ENCODE measurements at regions not wholly inside any gene's neighbourhood (a gene's known extent, or its start where the extent isn't known, plus 50 kb on each side); places are given as distances from the start of the nearest gene placed in this dataset.
A peak's percentile ranks its signal among the peaks of the same experiment; 100 is the strongest.

- H3K4me3 ChIP-seq (ENCODE audit: low read depth, low read length), result no peak overlapping the region
- DNase-seq (ENCODE audit: low read depth), result no peak
- no peak for TF ChIP-seq CTCF (IDR thresholded peaks at IDR 0.05; ENCODE audit: control insufficient read depth, extremely low read depth, insufficient read depth)
Observed at GRCh38 chr5:119792161-119792799, 162.9 kb downstream of the FAM170A start.

GRCh38 chr5:119795768-119796167, 166.4 kb downstream of the FAM170A start:
- no peak overlapping the region for H3K4me3 ChIP-seq (ENCODE audit: low read depth, low read length)
- no peak for TF ChIP-seq CTCF (IDR thresholded peaks at IDR 0.05; ENCODE audit: control insufficient read depth, extremely low read depth, insufficient read depth)
- DNase-seq (ENCODE audit: low read depth), result no peak

GRCh38 chr5:119801570-119801969, 172.2 kb downstream of the FAM170A start:
- no peak for DNase-seq (ENCODE audit: low read depth)
- TF ChIP-seq CTCF (IDR thresholded peaks at IDR 0.05; ENCODE audit: control insufficient read depth, extremely low read depth, insufficient read depth), result no peak
- H3K4me3 ChIP-seq (ENCODE audit: low read depth, low read length), result no peak overlapping the region

GRCh38 chr5:119808024-119808423, 178.7 kb downstream of the FAM170A start:
- no peak for DNase-seq (ENCODE audit: low read depth)
- no peak for TF ChIP-seq CTCF (IDR thresholded peaks at IDR 0.05; ENCODE audit: control insufficient read depth, extremely low read depth, insufficient read depth)
- H3K4me3 ChIP-seq (ENCODE audit: low read depth, low read length), result no peak overlapping the region

- no peak overlapping the region for H3K4me3 ChIP-seq (ENCODE audit: low read depth, low read length)
- DNase-seq (ENCODE audit: low read depth), result no peak
- no peak for TF ChIP-seq CTCF (IDR thresholded peaks at IDR 0.05; ENCODE audit: control insufficient read depth, extremely low read depth, insufficient read depth)
Observed at GRCh38 chr5:119808474-119808873, 179.1 kb downstream of the FAM170A start.

GRCh38 chr5:119810217-119810616, 180.9 kb downstream of the FAM170A start:
- no peak overlapping the region for H3K4me3 ChIP-seq (ENCODE audit: low read depth, low read length)
- TF ChIP-seq CTCF (IDR thresholded peaks at IDR 0.05; ENCODE audit: control insufficient read depth, extremely low read depth, insufficient read depth), result no peak
- peak; percentile 18 for DNase-seq (ENCODE audit: low read depth)

GRCh38 chr5:119811458-119811857, 182.1 kb downstream of the FAM170A start:
- no peak for DNase-seq (ENCODE audit: low read depth)
- no peak overlapping the region for H3K4me3 ChIP-seq (ENCODE audit: low read depth, low read length)
- no peak for TF ChIP-seq CTCF (IDR thresholded peaks at IDR 0.05; ENCODE audit: control insufficient read depth, extremely low read depth, insufficient read depth)

All from LNCaP clone FGC (cell line).